ENCODE measurements at regions not wholly inside any gene's neighbourhood (a gene's known extent, or its start where the extent isn't known, plus 50 kb on each side); places are given as distances from the start of the nearest gene placed in this dataset.

- Histone ChIP-seq H3K27me3 (no peaks in the 10 kb centered on the region), H3K9me3 (no peaks in the 10 kb centered on the region), H3K4me3 (no peak overlapping the region), H3K36me3 (no peaks in the 10 kb centered on the region), H3K4me1 (no peaks in the 10 kb centered on the region), H3K27ac (no peak overlapping the region)
- WGBS, 2 donors: 89 to 92% methylated on average over 16 of the region's 16 CpGs
- DNase-seq: no peak
- intact Hi-C loops (cut with DNase I): no loop called here
- TF ChIP-seq POLR2AphosphoS5 (IDR thresholded peaks at IDR 0.05) (no peak), CTCF (IDR thresholded peaks at IDR 0.05) (no peak)
These were observed 57.2 kb upstream of the VIPR2 start for GRCh38 chr7:159201722-159202330.

- H3K9me3 ChIP-seq: no peaks in the 10 kb centered on the region
- H3K4me3 ChIP-seq: no peak overlapping the region
- WGBS, 2 donors: 73 to 87% methylated on average over 14 of the region's 14 CpGs
- TF ChIP-seq POLR2A (IDR thresholded peaks at IDR 0.05) (no peak), CTCF (IDR thresholded peaks at IDR 0.05) (no peak), POLR2AphosphoS5 (IDR thresholded peaks at IDR 0.05) (no peak), EP300 (IDR thresholded peaks at IDR 0.05) (no peak)
- no peak for DNase-seq
- no peaks in the 10 kb centered on the region for H3K36me3 ChIP-seq
- intact Hi-C loops (cut with DNase I): no loop called here
- H3K27ac ChIP-seq: no peak overlapping the region
- H3K4me1 ChIP-seq: peaks cover 0 to 7% (median 2%) of the 10 kb centered on the region in 4 donors
- no peaks in the 10 kb centered on the region for H3K27me3 ChIP-seq
These were observed 55.8 kb upstream of the VIPR2 start for GRCh38 chr7:159200421-159200820.

GRCh38 chr7:159198016-159198724, 53.5 kb upstream of the VIPR2 start:
- no peaks in the 10 kb centered on the region for H3K9me3 ChIP-seq
- peaks cover 0 to 7% (median 2%) of the 10 kb centered on the region in 4 donors for H3K4me1 ChIP-seq
- intact Hi-C loops (cut with DNase I): no loop called here
- DNase-seq: no peak
- no peaks in the 10 kb centered on the region for H3K36me3 ChIP-seq
- 85 to 91% methylated on average over 15 of the region's 15 CpGs for WGBS, 2 donors
- TF ChIP-seq EP300 (IDR thresholded peaks at IDR 0.05) (no peak), POLR2AphosphoS5 (IDR thresholded peaks at IDR 0.05) (no peak), POLR2A (IDR thresholded peaks at IDR 0.05) (no peak), CTCF (IDR thresholded peaks at IDR 0.05) (no peak)
- H3K27me3 ChIP-seq: no peaks in the 10 kb centered on the region
- no peak overlapping the region for H3K4me3 ChIP-seq
- H3K27ac ChIP-seq: no peak overlapping the region

- no peak for DNase-seq
These were observed 52.7 kb upstream of the VIPR2 start for GRCh38 chr7:159197066-159197975.

More at GRCh38 chr7:159197066-159197975, 52.7 kb upstream of the VIPR2 start:
- Histone ChIP-seq H3K27ac (peak overlapping the region in 1 of 4 donors; percentile 3), H3K9me3 (no peaks in the 10 kb centered on the region), H3K36me3 (no peaks in the 10 kb centered on the region), H3K4me1 (peaks cover 0 to 7% (median 2%) of the 10 kb centered on the region in 4 donors), H3K27me3 (no peaks in the 10 kb centered on the region), H3K4me3 (no peak overlapping the region)
- no peak for TF ChIP-seq CTCF (IDR thresholded peaks at IDR 0.05)
- 27 to 37% methylated on average over 20 of the region's 20 CpGs for WGBS, 2 donors
- intact Hi-C loops (cut with DNase I): no loop called here
